Neural progenitor cell (in vitro differentiated cells): ENCODE measurements at regions not wholly inside any gene's neighbourhood (a gene's known extent, or its start where the extent isn't known, plus 50 kb on each side); places are given as distances from the start of the nearest gene placed in this dataset.
"Not testable (repeated sequence)": the region's sequence is repeated elsewhere in the genome, so short reads cannot be mapped to it uniquely, and the experiment has no call there.

Experiments
- DNase-seq: peaks from one replicate; pipeline ENCODE4 v3.0.0-alpha.2; 2016; ENCODE audit warnings: low spot score
- H2AFZ ChIP-seq: fragments of 200-600 bp; sonication (generic); replicated peaks from 2 replicates; pipeline ENCODE4 v1.6.1; 2016; ENCODE audit warnings: antibody characterized with exemption
- H3F3A ChIP-seq: fragments of 200-600 bp; sonication (generic); 2 replicates; pipeline ENCODE4 v1.6.1; 2016; ENCODE audit warnings: antibody characterized with exemption, low read depth
- H3K27ac ChIP-seq: fragments of 200-600 bp; sonication (generic); 2 replicates; pipeline ENCODE4 v1.5.1; 2016; ENCODE audit warnings: mild to moderate bottlenecking
- H3K27me3 ChIP-seq: fragments of 200-600 bp; sonication (generic); 2 replicates; pipeline ENCODE4 v1.6.1; 2016; ENCODE audit warnings: mild to moderate bottlenecking, moderate library complexity
- H3K36me3 ChIP-seq: fragments of 200-600 bp; sonication (generic); 2 replicates; pipeline ENCODE4 v1.5.1; 2016
- H3K4me1 ChIP-seq: fragments of 200-600 bp; sonication (generic); 2 replicates; pipeline ENCODE4 v1.6.1; 2016; ENCODE audit warnings: mixed run types
- H3K4me2 ChIP-seq: fragments of 200-600 bp; sonication (generic); 2 replicates; pipeline ENCODE4 v1.6.1; 2016
- H3K4me3 ChIP-seq: fragments of 200-600 bp; sonication (generic); 2 replicates; pipeline ENCODE4 v1.5.1; 2016
- H3K79me2 ChIP-seq: fragments of 200-600 bp; sonication (generic); 2 replicates; pipeline ENCODE4 v1.6.1; 2016; ENCODE audit warnings: low read depth
- H3K9ac ChIP-seq: fragments of 200-600 bp; sonication (generic); 2 replicates; pipeline ENCODE4 v1.6.1; 2016
- H3K9me3 ChIP-seq: fragments of 200-600 bp; sonication (generic); 2 replicates; pipeline ENCODE4 v1.5.1; 2016; ENCODE audit warnings: low read depth
- H4K20me1 ChIP-seq: fragments of 200-600 bp; sonication (generic); 2 replicates; pipeline ENCODE4 v1.6.1; 2016; ENCODE audit warnings: low read depth
- H3K27ac Mint-ChIP-seq: 3 replicates; pipeline ENCODE4 v1.8.0; 2021; ENCODE audit warnings: mixed read lengths
- H3K27me3 Mint-ChIP-seq: 2 replicates; pipeline ENCODE4 v1.8.0; 2022; ENCODE audit warnings: low read depth, mild to moderate bottlenecking, inconsistent platforms, moderate library complexity, mixed read lengths; ENCODE audit not compliant: insufficient read depth
- H3K36me3 Mint-ChIP-seq: 3 replicates; pipeline ENCODE4 v1.8.0; 2021; ENCODE audit warnings: mixed read lengths
- H3K4me1 Mint-ChIP-seq: 3 replicates; pipeline ENCODE4 v1.8.0; 2021; ENCODE audit warnings: mixed read lengths
- H3K4me3 Mint-ChIP-seq: 3 replicates; pipeline ENCODE4 v1.8.0; 2021; ENCODE audit warnings: mild to moderate bottlenecking, moderate library complexity, mixed read lengths
- H3K9me3 Mint-ChIP-seq: 3 replicates; pipeline ENCODE4 v1.8.0; 2020; ENCODE audit warnings: mixed read lengths
- CTCF ChIP-seq: fragments of 200-600 bp; sonication (generic); IDR thresholded peaks from 2 replicates; pipeline ENCODE4 v1.5.1; 2017; ENCODE audit warnings: antibody characterized with exemption, mild to moderate bottlenecking
- EZH2 ChIP-seq: fragments of 200-600 bp; sonication (generic); IDR thresholded peaks from 2 replicates; pipeline ENCODE4 v1.6.1; 2017; ENCODE audit warnings: antibody characterized with exemption, mild to moderate bottlenecking, moderate library complexity
- EZH2phosphoT487 ChIP-seq: fragments of 200-600 bp; sonication (generic); IDR thresholded peaks from 2 replicates; pipeline ENCODE4 v1.6.1; 2017; ENCODE audit warnings: antibody characterized with exemption

GRCh38 chr5:96322865-96323264 lies 110.2 kb downstream of the PCSK1 start:
- Histone ChIP-seq H2AFZ (peak overlapping the region; percentile 18), H3K36me3 (no peaks in the 10 kb centered on the region), H3K4me2 (no peak overlapping the region), H3K27ac (no peak overlapping the region), H3K27me3 (no peaks in the 10 kb centered on the region), H3K4me1 (no peaks in the 10 kb centered on the region), H3K9ac (no peak overlapping the region), H3K4me3 (no peak overlapping the region), H3K9me3 (no peaks in the 10 kb centered on the region), H3F3A (no peaks in the 10 kb centered on the region), H3K79me2 (no peaks in the 10 kb centered on the region), H4K20me1 (no peaks in the 10 kb centered on the region)
- H3K27ac Mint-ChIP-seq = no peak overlapping the region
- no peak for TF ChIP-seq EZH2
- no peak for TF ChIP-seq EZH2phosphoT487
- no peak for TF ChIP-seq CTCF
- DNase-seq = no peak
- peaks cover 1% of the 10 kb centered on the region for H3K36me3 Mint-ChIP-seq
- H3K4me3 Mint-ChIP-seq = no peak overlapping the region
- H3K27me3 Mint-ChIP-seq = no peaks in the 10 kb centered on the region
- no peaks in the 10 kb centered on the region for H3K4me1 Mint-ChIP-seq
- H3K9me3 Mint-ChIP-seq = no peaks in the 10 kb centered on the region

GRCh38 chr5:96322217-96322616 lies 110.8 kb downstream of the PCSK1 start:
- Histone ChIP-seq H3K4me3 (no peak overlapping the region), H3K27me3 (no peaks in the 10 kb centered on the region), H3K9me3 (no peaks in the 10 kb centered on the region), H2AFZ (no peak overlapping the region), H3F3A (no peaks in the 10 kb centered on the region), H4K20me1 (no peaks in the 10 kb centered on the region), H3K36me3 (no peaks in the 10 kb centered on the region), H3K9ac (no peak overlapping the region), H3K79me2 (no peaks in the 10 kb centered on the region), H3K4me2 (no peak overlapping the region), H3K4me1 (no peaks in the 10 kb centered on the region), H3K27ac (no peak overlapping the region)
- DNase-seq = no peak
- no peaks in the 10 kb centered on the region for H3K4me1 Mint-ChIP-seq
- no peak overlapping the region for H3K4me3 Mint-ChIP-seq
- no peaks in the 10 kb centered on the region for H3K27me3 Mint-ChIP-seq
- H3K36me3 Mint-ChIP-seq = peaks cover 1% of the 10 kb centered on the region
- H3K27ac Mint-ChIP-seq = no peak overlapping the region
- H3K9me3 Mint-ChIP-seq = no peaks in the 10 kb centered on the region
- no peak for TF ChIP-seq EZH2
- no peak for TF ChIP-seq CTCF
- TF ChIP-seq EZH2phosphoT487 = no peak

GRCh38 chr5:96321345-96321744 lies 111.7 kb downstream of the PCSK1 start:
- Mint-ChIP-seq H3K36me3 (peaks cover 1% of the 10 kb centered on the region), H3K27me3 (no peaks in the 10 kb centered on the region), H3K4me3 (no peak overlapping the region), H3K4me1 (peaks cover 1% of the 10 kb centered on the region), H3K27ac (no peak overlapping the region), H3K9me3 (no peaks in the 10 kb centered on the region)
- H3K9me3 ChIP-seq = no peaks in the 10 kb centered on the region
- H3K36me3 ChIP-seq = no peaks in the 10 kb centered on the region
- DNase-seq = no peak
- no peak overlapping the region for H3K4me2 ChIP-seq
- H3F3A ChIP-seq = no peaks in the 10 kb centered on the region
- H2AFZ ChIP-seq = no peak overlapping the region
- no peak overlapping the region for H3K27ac ChIP-seq
- no peaks in the 10 kb centered on the region for H3K27me3 ChIP-seq
- H4K20me1 ChIP-seq = no peaks in the 10 kb centered on the region
- TF ChIP-seq EZH2 = no peak
- no peak for TF ChIP-seq EZH2phosphoT487
- no peak for TF ChIP-seq CTCF
- H3K9ac ChIP-seq = no peak overlapping the region
- no peaks in the 10 kb centered on the region for H3K79me2 ChIP-seq
- H3K4me1 ChIP-seq = peaks cover 3% of the 10 kb centered on the region
- H3K4me3 ChIP-seq = no peak overlapping the region

GRCh38 chr5:96320797-96321196 lies 112.3 kb downstream of the PCSK1 start:
- H3K27ac ChIP-seq = no peak overlapping the region
- H3K4me3 ChIP-seq = no peak overlapping the region
- Mint-ChIP-seq H3K27ac (no peak overlapping the region), H3K9me3 (no peaks in the 10 kb centered on the region), H3K4me3 (no peak overlapping the region), H3K36me3 (peaks cover 1% of the 10 kb centered on the region), H3K4me1 (peaks cover 6% of the 10 kb centered on the region), H3K27me3 (no peaks in the 10 kb centered on the region)
- DNase-seq = no peak
- H4K20me1 ChIP-seq = no peaks in the 10 kb centered on the region
- H3K4me2 ChIP-seq = no peak overlapping the region
- H3K9me3 ChIP-seq = no peaks in the 10 kb centered on the region
- H3K4me1 ChIP-seq = peaks cover 9% of the 10 kb centered on the region
- H3K36me3 ChIP-seq = no peaks in the 10 kb centered on the region
- no peaks in the 10 kb centered on the region for H3K27me3 ChIP-seq
- TF ChIP-seq EZH2 = no peak
- no peak for TF ChIP-seq EZH2phosphoT487
- TF ChIP-seq CTCF = no peak
- no peak overlapping the region for H2AFZ ChIP-seq
- H3K79me2 ChIP-seq = no peaks in the 10 kb centered on the region
- H3K9ac ChIP-seq = no peak overlapping the region
- H3F3A ChIP-seq = no peaks in the 10 kb centered on the region

GRCh38 chr5:96319981-96320739 lies 112.9 kb downstream of the PCSK1 start:
- not testable (repeated sequence) for H2AFZ ChIP-seq, H3K9me3 ChIP-seq, H4K20me1 ChIP-seq, H3F3A ChIP-seq, H3K9me3 Mint-ChIP-seq, H3K4me1 Mint-ChIP-seq, DNase-seq, H3K27ac Mint-ChIP-seq, H3K36me3 ChIP-seq, H3K4me2 ChIP-seq, H3K9ac ChIP-seq, H3K27ac ChIP-seq, H3K4me3 Mint-ChIP-seq, H3K27me3 ChIP-seq, H3K79me2 ChIP-seq, H3K4me3 ChIP-seq, H3K27me3 Mint-ChIP-seq, H3K36me3 Mint-ChIP-seq
- H3K4me1 ChIP-seq = peaks cover 10% of the 10 kb centered on the region
